K562 (cell line): ENCODE measurements at regions not wholly inside any gene's neighbourhood (a gene's known extent, or its start where the extent isn't known, plus 50 kb on each side); places are given as distances from the start of the nearest gene placed in this dataset.

ENCODE experiments used
- ATAC-seq: fragments of 200-7000 bp; cut with Tn5 transposase; 3 replicates; pipeline ENCODE4 v1.9.1; 2020; ENCODE audit warnings: moderate library complexity
- BruUV-seq: library from RNA; stranded (reverse); fragments of 400-500 nt; replicated peaks from 2 replicates; lab custom pipeline; 2021; lab: Mats Ljungman, UMichigan
- CTCF ChIA-PET: fragments of 300-600 bp; formaldehyde crosslinking; extraction: SDS; loops from one replicate; lab custom pipeline; 2021; ENCODE audit warnings: low intra/inter-chr PET ratio; lab: Yijun Ruan, JAX
- POLR2A ChIA-PET: fragments of 300-600, 350-650 bp; sonication (Branson Sonifier 250); formaldehyde crosslinking; extraction: SDS; loops from one replicate; lab custom pipeline; 2021; ENCODE audit warnings: antibody characterized with exemption, inconsistent platforms; lab: Yijun Ruan, JAX
- DNase-seq, 4 experiments: peaks; one replicate each; pipeline versions ENCODE4 v3.0.0 to v3.0.0-alpha.2; 2011 to 2018; ENCODE audit warnings: low spot score in 3 of 4, mixed read lengths in 3 of 4; ENCODE audit errors: extremely low read depth in 1 of 4
- FAIRE-seq: peaks from 2 replicates; lab custom pipeline; 2011; peaks lifted over from hg19 to GRCh38; lab: Jason Lieb, UNC
- H2AFZ ChIP-seq: 2 replicates; pipeline ENCODE4 v1.6.0; 2011; ENCODE audit warnings: low read depth, low read length, control low read depth, inconsistent platforms
- H3K27ac ChIP-seq: fragments of 200-600 bp; 3 replicates; pipeline ENCODE4 v1.8.0; 2011; ENCODE audit warnings: low read depth, mild to moderate bottlenecking, control low read depth, inconsistent platforms, low read length, moderate library complexity, mixed read lengths; ENCODE audit errors: extremely low read depth
- H3K27me3 ChIP-seq, 2 experiments: fragments of 300-600 bp in 1 of 2; 2 replicates in 1 of 2; 3 replicates in 1 of 2; pipeline versions ENCODE4 v1.6.0 to v1.8.0; 2011; ENCODE audit warnings: inconsistent platforms in 2 of 2, low read length in 2 of 2, mild to moderate bottlenecking in 1 of 2, mixed read lengths in 1 of 2, moderate library complexity in 1 of 2; ENCODE audit not compliant: control insufficient read depth in 2 of 2, insufficient read depth in 2 of 2
- H3K36me3 ChIP-seq: fragments of 300-600 bp; 3 replicates; pipeline ENCODE4 v1.8.0; 2011; ENCODE audit warnings: mild to moderate bottlenecking, low read length, inconsistent platforms; ENCODE audit not compliant: control insufficient read depth, insufficient read depth
- H3K4me1 ChIP-seq, 2 experiments: fragments of 200-600 bp in 1 of 2; replicated peaks in 1 of 2; 2 replicates in 1 of 2; 3 replicates in 1 of 2; pipeline versions ENCODE4 v1.5.1 to v1.8.0; 2011; ENCODE audit warnings: inconsistent platforms in 2 of 2, low read length in 2 of 2, mild to moderate bottlenecking in 1 of 2, mixed read lengths in 1 of 2, moderate library complexity in 1 of 2; ENCODE audit not compliant: control insufficient read depth in 2 of 2, insufficient read depth in 2 of 2
- H3K4me2 ChIP-seq: 2 replicates; pipeline ENCODE4 v1.6.1; 2011; ENCODE audit warnings: low read length, control low read depth, inconsistent platforms, mixed read lengths; ENCODE audit not compliant: insufficient read depth
- H3K4me3 ChIP-seq: fragments of 200-600 bp; sonication (generic), shearing (Covaris generic); 2 replicates; pipeline ENCODE4 v1.5.1; 2016; ENCODE audit warnings: control low read depth, inconsistent platforms
- H3K79me2 ChIP-seq: fragments of 200-600 bp; 3 replicates; pipeline ENCODE4 v1.8.0; 2011; ENCODE audit warnings: low read length, inconsistent platforms; ENCODE audit not compliant: control insufficient read depth, insufficient read depth
- H3K9ac ChIP-seq, 2 experiments: 2 replicates each; pipeline versions ENCODE4 v1.6.0 to v1.6.1; 2011; ENCODE audit warnings: low read depth in 2 of 2, low read length in 2 of 2, control low read depth in 1 of 2, inconsistent platforms in 1 of 2, mild to moderate bottlenecking in 1 of 2, mixed read lengths in 1 of 2; ENCODE audit not compliant: insufficient read depth in 1 of 2
- H3K9me1 ChIP-seq: one replicate; pipeline ENCODE4 v1.6.0; 2011; ENCODE audit warnings: inconsistent platforms, mild to moderate bottlenecking, low read length, moderate library complexity; ENCODE audit not compliant: control insufficient read depth, insufficient read depth
- H3K9me3 ChIP-seq: replicated peaks from 2 replicates; pipeline ENCODE4 v1.5.1; 2011; ENCODE audit warnings: low read depth, low read length, inconsistent platforms; ENCODE audit not compliant: control insufficient read depth, insufficient read depth
- H4K20me1 ChIP-seq: replicated peaks from 2 replicates; pipeline ENCODE4 v1.6.1; 2011; ENCODE audit warnings: low read length, inconsistent platforms, mixed read lengths; ENCODE audit not compliant: control insufficient read depth, insufficient read depth
- ARID1B ChIP-seq: fragments of 450-650 bp; IDR thresholded peaks from 2 replicates; pipeline ENCODE4 v1.6.1; 2016; ENCODE audit warnings: antibody characterized with exemption, mild to moderate bottlenecking, inconsistent platforms
- ATF3 ChIP-seq, 2 experiments: fragments of 450-650 bp in 1 of 2; sonication (generic) in 1 of 2; formaldehyde crosslinking in 1 of 2; IDR thresholded peaks in 1 of 2; conservative IDR thresholded peaks in 1 of 2; 2 replicates each; pipeline versions ENCODE4 v1.6.1 to v1.8.1; 2016 to 2023; ENCODE audit warnings: mild to moderate bottlenecking in 2 of 2, moderate library complexity in 2 of 2, inconsistent platforms in 1 of 2, missing genetic modification reagents in 1 of 2
- CEBPG ChIP-seq, 3 experiments: fragments of 200-800 bp in 1 of 3; sonication (Bioruptor generic) in 1 of 3; sonication (generic) in 1 of 3; formaldehyde crosslinking in 1 of 3; IDR thresholded peaks in 2 of 3; conservative IDR thresholded peaks in 1 of 3; 2 replicates each; pipeline versions ENCODE4 v1.6.1 to v1.8.0; 2016 to 2022; ENCODE audit warnings: missing compliant biosample characterization in 2 of 3, missing genetic modification characterization in 2 of 3, mild to moderate bottlenecking in 1 of 3, missing genetic modification reagents in 1 of 3
- E2F6 ChIP-seq, 2 experiments: IDR thresholded peaks; 2 replicates each; pipeline ENCODE4 v1.6.1; 2011; ENCODE audit warnings: borderline replicate concordance in 1 of 2, control low read depth in 1 of 2, low read depth in 1 of 2, low read length in 1 of 2, mild to moderate bottlenecking in 1 of 2, mixed read lengths in 1 of 2, moderate library complexity in 1 of 2; ENCODE audit not compliant: insufficient read depth in 1 of 2, insufficient read length in 1 of 2, poor library complexity in 1 of 2, severe bottlenecking in 1 of 2; ENCODE audit errors: extremely low read depth in 1 of 2
- ELF1 ChIP-seq: fragments of 200-800 bp; sonication (Bioruptor generic); IDR thresholded peaks from 2 replicates; pipeline ENCODE4 v1.6.1; 2016; ENCODE audit warnings: missing genetic modification characterization, missing compliant biosample characterization
- FOXJ2 ChIP-seq: fragments of 200-800 bp; sonication (Bioruptor generic); IDR thresholded peaks from 2 replicates; pipeline ENCODE4 v1.6.1; 2016; ENCODE audit warnings: missing genetic modification characterization, missing compliant biosample characterization
- MAFK ChIP-seq: IDR thresholded peaks from 2 replicates; pipeline ENCODE4 v1.6.1; 2011; ENCODE audit warnings: low read length, improper control_type of control experiment
- MNT ChIP-seq, 2 experiments: fragments of 450-650 bp; conservative IDR thresholded peaks; 2 replicates each; pipeline ENCODE4 v1.6.1; 2017; ENCODE audit warnings: mild to moderate bottlenecking in 2 of 2, moderate library complexity in 2 of 2
- NFE2 ChIP-seq: IDR thresholded peaks from 2 replicates; pipeline ENCODE4 v1.6.1; 2014; ENCODE audit warnings: antibody characterized with exemption, low read depth
- NR2C2 ChIP-seq, 2 experiments: fragments of 200-800 bp in 1 of 2; sonication (Bioruptor generic) in 1 of 2; sonication (generic) in 1 of 2; formaldehyde crosslinking in 1 of 2; IDR thresholded peaks; 2 replicates each; pipeline versions ENCODE4 v1.6.1 to v1.8.0; 2016 to 2022; ENCODE audit warnings: mild to moderate bottlenecking in 1 of 2, missing compliant biosample characterization in 1 of 2, missing genetic modification characterization in 1 of 2, missing genetic modification reagents in 1 of 2
- TFE3 ChIP-seq: fragments of 450-650 bp; formaldehyde crosslinking; IDR thresholded peaks from 2 replicates; pipeline ENCODE4 v1.4.0; 2020; ENCODE audit warnings: mild to moderate bottlenecking, mixed read lengths
- ZNF24 ChIP-seq: fragments of 450-650 bp; IDR thresholded peaks from 2 replicates; pipeline ENCODE4 v1.6.1; 2016
- whole genome bisulfite sequencing: fragments of 100-300 bp; shearing (Covaris generic); methylation state at CpG from one replicate; pipeline ENCODE4 v1.1.6; 2016; ENCODE audit warnings: low coverage, mixed read lengths; ENCODE audit not compliant: insufficient coverage; ENCODE audit errors: missing lambda C conversion rate; 5-methylcytosine and 5-hydroxymethylcytosine counted together
- in situ Hi-C: fragments of 300-500 bp; cut with MboI; formaldehyde crosslinking; loops from 4 replicates; pipeline ENCODE4 v1.15.0; 2018; ENCODE audit warnings: inconsistent platforms, mixed read lengths
- intact Hi-C: fragments of 100-400 bp; cut with micrococcal nuclease; formaldehyde crosslinking; loops from 2 replicates; pipeline ENCODE4 v1.14.2; 2022

GRCh38 chr19:28502879-28503734 is 709.8 kb downstream of the UQCRFS1 start:
- Histone ChIP-seq H3K27me3 (no peaks in the 10 kb centered on the region), H3K4me2 (peak overlapping the region; percentile 59), H3K4me3 (no peak overlapping the region), H3K9ac (peak overlapping the region in 1 of 2 experiments; percentile 9; a peak in 2 of 4 replicates), H3K27ac (peak overlapping the region; percentile 57; the same call in 1 of the 3 replicates), H3K4me1 (peaks cover 16 to 73% of the 10 kb centered on the region in 2 experiments), H2AFZ (no peak overlapping the region), H4K20me1 (peaks cover 84% of the 10 kb centered on the region), H3K36me3 (peaks cover 75% of the 10 kb centered on the region), H3K79me2 (peaks cover 100% of the 10 kb centered on the region), H3K9me1 (peaks cover 27% of the 10 kb centered on the region), H3K9me3 (no peaks in the 10 kb centered on the region)
- no peak for DNase-seq
- in situ Hi-C loops: no loop called here
- ChIA-PET POLR2A (interaction anchor here (0.7 to 3.0 kb wide), 2 partner anchors 11 to 19 kb away, joined by 3 to 10 read pairs; no protein-coding TSS in a partner anchor), CTCF (interaction anchor here (0.6 kb wide), 1 partner anchor 1093 kb away, joined by 3 read pairs; no protein-coding TSS in a partner anchor)
- no TSS peak for BruUV-seq
- FAIRE-seq: no peak
- WGBS: 16% methylated on average over 15 of the region's 15 CpGs
- ATAC-seq: peak; percentile 23
- intact Hi-C loops: no loop called here
- TF ChIP-seq NR2C2 (CRISPR knock-in tag; IDR thresholded peaks at IDR 0.05): no peak
- TF ChIP-seq NR2C2 (tag; IDR thresholded peaks at IDR 0.05): 0 out of 2 replicates have a peak, but pooled peaks have one; percentile 37
- peak; percentile 26 for TF ChIP-seq NFE2
- no peak for TF ChIP-seq TFE3 (CRISPR knock-in tag)
- TF ChIP-seq ZNF24: peak; percentile 57; the same call in 1 of the 2 replicates
- 0 out of 2 replicates have a peak, but pooled peaks have one; percentile 9 for TF ChIP-seq ARID1B
- TF ChIP-seq ATF3 (IDR thresholded peaks at IDR 0.05): peak; percentile 39; the same call in 1 of the 2 replicates
- no peak for TF ChIP-seq ATF3 (CRISPR knock-in tag; conservative IDR thresholded peaks at IDR 0.05)
- no peak for TF ChIP-seq ELF1
- TF ChIP-seq CEBPG (CRISPR knock-in tag; IDR thresholded peaks at IDR 0.05): no peak
- TF ChIP-seq CEBPG (tag; conservative IDR thresholded peaks at IDR 0.05 in 1 of 2, IDR thresholded peaks at IDR 0.05 in 1 of 2): peak; percentile 77 to 80
- TF ChIP-seq MAFK: no peak
- TF ChIP-seq E2F6 (IDR thresholded peaks at IDR 0.05; ENCODE audit: borderline replicate concordance in 1 of 2, extremely low read depth in 1 of 2, insufficient read depth in 1 of 2, insufficient read length in 1 of 2, low read depth in 1 of 2, low read length in 1 of 2, poor library complexity in 1 of 2, severe bottlenecking in 1 of 2): peak in 1 of 2 experiments; percentile 11
- peak; percentile 43 to 62; a peak in 3 of 4 replicates for TF ChIP-seq MNT (conservative IDR thresholded peaks at IDR 0.05)
- peak; percentile 40; the same call in 1 of the 2 replicates for TF ChIP-seq FOXJ2
